Subcutaneous abdominal adipose tissue (tissue), 5 donors: ENCODE measurements at regions not wholly inside any gene's neighbourhood (a gene's known extent, or its start where the extent isn't known, plus 50 kb on each side); places are given as distances from the start of the nearest gene placed in this dataset.

Experiments used
- H3K27ac ChIP-seq: one replicate; pipeline ENCODE4 v1.7.0; 2013; ENCODE audit warnings: low read depth, mild to moderate bottlenecking, inconsistent platforms, low read length, moderate library complexity
- H3K27me3 ChIP-seq, 5 donors: one replicate each; pipeline ENCODE4 v1.7.0; 2013; ENCODE audit warnings: low read length in 5 of 5, inconsistent platforms in 1 of 5; ENCODE audit not compliant: control insufficient read depth in 5 of 5, insufficient read depth in 4 of 5
- H3K36me3 ChIP-seq, 5 donors: one replicate each; pipeline ENCODE4 v1.7.0; 2013; ENCODE audit warnings: low read length in 5 of 5; ENCODE audit not compliant: control insufficient read depth in 5 of 5, insufficient read depth in 5 of 5
- H3K4me1 ChIP-seq, 5 donors: one replicate each; pipeline ENCODE4 v1.7.0; 2013; ENCODE audit warnings: low read length in 5 of 5, mild to moderate bottlenecking in 3 of 5, moderate library complexity in 1 of 5; ENCODE audit not compliant: control insufficient read depth in 5 of 5, insufficient read depth in 5 of 5
- H3K4me3 ChIP-seq, 5 donors: one replicate each; pipeline ENCODE4 v1.7.0; 2013; ENCODE audit warnings: low read length in 5 of 5, low read depth in 1 of 5
- H3K9ac ChIP-seq, 5 donors: one replicate each; pipeline ENCODE4 v1.7.0; 2013; ENCODE audit warnings: low read length in 5 of 5, mild to moderate bottlenecking in 4 of 5, moderate library complexity in 3 of 5
- H3K9me3 ChIP-seq, 5 donors: one replicate each; pipeline ENCODE4 v1.7.0; 2013; ENCODE audit warnings: low read length in 5 of 5; ENCODE audit not compliant: control insufficient read depth in 5 of 5
- donor health status: healthy.
- donor health status: healthy.
- donor health status: healthy.
- donor health status: healthy.
- donor health status: healthy.

- no peak overlapping the region for H3K27ac ChIP-seq
- H3K4me3 ChIP-seq, result no peak overlapping the region
- H3K9me3 ChIP-seq, result peaks cover 0 to 16% (median 12%) of the 10 kb centered on the region in 5 donors
- H3K9ac ChIP-seq, result no peak overlapping the region
- H3K4me1 ChIP-seq, result no peaks in the 10 kb centered on the region
- H3K27me3 ChIP-seq, result no peaks in the 10 kb centered on the region
- no peaks in the 10 kb centered on the region for H3K36me3 ChIP-seq
These were observed 694.6 kb downstream of the SUCLG1 start for GRCh38 chr2:83764447-83765005.

- H3K9ac ChIP-seq, result no peak overlapping the region
- no peaks in the 10 kb centered on the region for H3K36me3 ChIP-seq
- H3K9me3 ChIP-seq, result peaks cover 2 to 15% (median 11%) of the 10 kb centered on the region in 5 donors
- H3K27ac ChIP-seq, result no peak overlapping the region
- H3K27me3 ChIP-seq, result no peaks in the 10 kb centered on the region
- no peaks in the 10 kb centered on the region for H3K4me1 ChIP-seq
- H3K4me3 ChIP-seq, result no peak overlapping the region
These were observed 701.8 kb downstream of the SUCLG1 start for GRCh38 chr2:83757329-83757728.

DNA sequence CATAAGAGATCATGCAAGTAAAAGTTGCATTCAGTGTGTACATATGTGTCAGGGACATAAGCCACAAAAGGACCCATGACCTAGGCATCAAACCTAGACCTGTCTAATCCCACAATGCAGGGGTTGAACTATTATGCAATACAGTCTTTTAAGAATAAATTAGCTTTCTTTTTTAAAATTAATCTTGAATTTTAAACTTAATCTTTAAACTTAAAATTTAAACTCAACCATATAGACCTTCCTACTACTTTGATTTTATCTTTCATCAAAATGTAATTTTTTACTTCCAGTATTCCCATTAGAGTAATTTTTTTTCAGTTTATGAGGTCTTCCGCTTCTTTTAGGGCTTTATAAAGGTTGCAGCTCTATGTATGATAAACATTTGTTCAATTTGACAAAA lies 702.9 kb downstream of the SUCLG1 start:
- Histone ChIP-seq H3K4me1 (no peaks in the 10 kb centered on the region), H3K9ac (no peak overlapping the region), H3K4me3 (no peak overlapping the region), H3K27ac (no peak overlapping the region), H3K9me3 (peaks cover 2 to 13% (median 8%) of the 10 kb centered on the region in 5 donors), H3K36me3 (no peaks in the 10 kb centered on the region), H3K27me3 (no peaks in the 10 kb centered on the region)

- Histone ChIP-seq H3K36me3 (no peaks in the 10 kb centered on the region), H3K4me1 (no peaks in the 10 kb centered on the region), H3K9me3 (no peaks in the 10 kb centered on the region), H3K4me3 (no peak overlapping the region), H3K27me3 (no peaks in the 10 kb centered on the region), H3K9ac (no peak overlapping the region), H3K27ac (no peak overlapping the region)
These were observed 711.9 kb downstream of the SUCLG1 start for GRCh38 chr2:83747141-83747540.

- H3K4me3 ChIP-seq, result no peak overlapping the region
- peaks cover 0 to 8% (median 4%) of the 10 kb centered on the region in 5 donors for H3K9me3 ChIP-seq
- H3K27ac ChIP-seq, result no peak overlapping the region
- H3K4me1 ChIP-seq, result no peaks in the 10 kb centered on the region
- H3K27me3 ChIP-seq, result no peaks in the 10 kb centered on the region
- H3K36me3 ChIP-seq, result no peaks in the 10 kb centered on the region
- no peak overlapping the region for H3K9ac ChIP-seq
These were observed 714.2 kb downstream of the SUCLG1 start for GRCh38 chr2:83744855-83745254.

DNA sequence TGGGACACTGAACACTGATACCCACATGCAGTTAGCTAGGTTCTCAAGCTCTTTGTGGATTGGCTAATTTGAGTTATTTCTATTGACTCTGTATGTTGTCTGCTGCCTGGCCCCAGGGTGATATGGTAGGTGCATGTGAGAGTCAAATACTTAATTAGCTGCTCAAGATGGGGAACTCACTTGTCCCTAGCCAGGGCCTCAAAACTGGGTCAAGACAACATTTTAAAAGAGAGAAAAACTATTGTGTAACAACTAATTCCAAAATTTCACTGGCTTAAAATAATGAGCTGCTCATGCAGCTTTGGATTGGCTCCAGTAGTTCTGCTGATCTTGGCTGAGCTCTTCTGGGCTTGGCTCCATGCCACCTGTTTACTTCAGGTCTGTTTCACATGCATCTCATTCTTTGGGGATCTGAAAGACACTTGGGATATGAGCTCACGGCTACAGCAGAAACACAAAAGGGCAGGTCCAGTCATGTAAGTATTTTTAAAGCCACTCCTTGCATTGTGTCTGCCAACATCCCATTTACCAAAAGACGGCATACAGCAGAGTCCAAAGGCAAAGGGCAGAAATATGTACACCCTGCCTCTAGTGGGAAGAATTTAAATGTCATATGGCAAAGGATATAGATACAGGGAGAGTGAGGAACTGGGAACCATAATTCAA lies 716.8 kb downstream of the SUCLG1 start:
- Histone ChIP-seq H3K9me3 (peaks cover 0 to 11% (median 4%) of the 10 kb centered on the region in 5 donors), H3K4me1 (no peaks in the 10 kb centered on the region), H3K36me3 (no peaks in the 10 kb centered on the region), H3K4me3 (no peak overlapping the region), H3K27ac (no peak overlapping the region), H3K9ac (no peak overlapping the region), H3K27me3 (no peaks in the 10 kb centered on the region)

DNA sequence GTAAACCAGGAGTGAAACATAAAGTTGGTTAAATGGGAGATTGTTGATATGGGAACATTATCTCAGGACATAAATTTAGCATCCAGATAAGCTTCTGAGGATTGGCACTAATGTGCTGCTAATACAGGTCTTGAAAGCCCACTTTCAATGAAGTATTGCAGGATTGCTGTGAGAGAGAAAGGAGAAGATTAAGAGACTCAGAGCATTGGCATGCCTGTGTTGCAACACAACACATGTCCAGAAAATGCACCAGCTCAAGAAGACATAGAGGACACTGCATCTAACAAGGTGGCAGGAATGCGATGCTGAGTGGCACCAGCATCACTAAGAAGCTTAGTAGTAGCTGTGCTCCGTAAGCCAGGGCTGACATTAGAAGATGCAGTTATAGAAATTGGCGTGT lies 728.9 kb downstream of the SUCLG1 start:
- H3K9me3 ChIP-seq, result no peaks in the 10 kb centered on the region
- no peak overlapping the region for H3K27ac ChIP-seq
- H3K4me3 ChIP-seq, result no peak overlapping the region
- no peaks in the 10 kb centered on the region for H3K4me1 ChIP-seq
- H3K36me3 ChIP-seq, result no peaks in the 10 kb centered on the region
- no peak overlapping the region for H3K9ac ChIP-seq
- H3K27me3 ChIP-seq, result no peaks in the 10 kb centered on the region

GRCh38 chr2:83725735-83726134 lies 733.3 kb downstream of the SUCLG1 start:
- H3K9ac ChIP-seq, result no peak overlapping the region
- no peaks in the 10 kb centered on the region for H3K4me1 ChIP-seq
- no peaks in the 10 kb centered on the region for H3K36me3 ChIP-seq
- H3K4me3 ChIP-seq, result no peak overlapping the region
- no peak overlapping the region for H3K27ac ChIP-seq
- H3K9me3 ChIP-seq, result no peaks in the 10 kb centered on the region
- H3K27me3 ChIP-seq, result no peaks in the 10 kb centered on the region

DNA sequence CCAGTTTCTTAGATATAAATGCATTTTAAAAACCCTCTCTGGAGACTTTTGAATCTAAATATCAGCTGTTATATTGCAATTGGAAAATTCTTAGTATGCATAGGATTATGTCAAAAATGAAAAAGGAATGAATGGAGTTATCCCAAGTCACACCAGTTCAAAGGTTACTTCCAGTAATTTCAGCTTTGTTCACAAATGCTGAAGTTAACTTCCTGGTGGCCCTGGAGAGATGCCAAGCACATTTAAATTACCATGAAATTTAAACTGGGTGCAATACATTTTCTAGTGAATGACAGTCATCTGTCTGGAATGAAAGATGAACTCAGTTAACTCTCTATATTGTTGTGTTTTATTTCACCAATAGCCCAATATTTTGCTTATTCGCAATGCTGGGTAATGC lies 753.9 kb downstream of the SUCLG1 start:
- H3K27me3 ChIP-seq, result no peaks in the 10 kb centered on the region
- H3K36me3 ChIP-seq, result no peaks in the 10 kb centered on the region
- no peaks in the 10 kb centered on the region for H3K9me3 ChIP-seq

DNA sequence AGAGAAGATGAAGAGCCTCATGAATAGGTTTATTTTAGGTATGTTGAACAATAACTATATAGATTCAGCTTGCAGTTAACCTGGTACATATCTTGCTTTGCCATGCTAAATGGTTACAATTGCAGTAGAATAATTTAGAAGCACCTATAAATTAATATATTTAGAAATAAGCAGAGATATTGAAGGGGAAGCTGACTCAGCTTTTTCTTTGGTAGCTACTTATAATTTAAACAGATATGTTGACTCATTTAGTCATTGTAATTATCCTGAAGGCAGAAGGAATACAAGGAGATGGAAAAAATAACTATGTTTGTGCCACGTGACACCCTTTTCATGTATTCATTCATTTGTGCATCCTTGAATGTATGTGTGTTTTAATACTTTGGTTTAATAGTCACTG lies 755.5 kb downstream of the SUCLG1 start:
- Histone ChIP-seq H3K36me3 (no peaks in the 10 kb centered on the region), H3K9ac (no peak overlapping the region), H3K27me3 (no peaks in the 10 kb centered on the region), H3K9me3 (no peaks in the 10 kb centered on the region), H3K4me3 (no peak overlapping the region), H3K4me1 (no peaks in the 10 kb centered on the region), H3K27ac (no peak overlapping the region)

More for the DNA sequence above, 753.9 kb downstream of the SUCLG1 start:
- Histone ChIP-seq H3K4me1 (no peaks in the 10 kb centered on the region), H3K27ac (no peak overlapping the region), H3K4me3 (no peak overlapping the region), H3K9ac (no peak overlapping the region)
